H1 (cell line): ENCODE measurements at regions not wholly inside any gene's neighbourhood (a gene's known extent, or its start where the extent isn't known, plus 50 kb on each side); places are given as distances from the start of the nearest gene placed in this dataset.

Source experiments
- CTCF ChIA-PET: fragments of 300-600 bp; sonication (Branson Sonifier 250); formaldehyde crosslinking; loops from one replicate; lab custom pipeline; 2021; ENCODE audit not compliant: partially characterized antibody; lab: Charles Lee
- POLR2A ChIA-PET: fragments of 300-600 bp; sonication (Branson Sonifier 250); formaldehyde crosslinking; loops from one replicate; lab custom pipeline; 2021; ENCODE audit warnings: inconsistent platforms; ENCODE audit not compliant: partially characterized antibody; lab: Charles Lee
- DNase-seq, 2 experiments: peaks; one replicate each; pipeline versions ENCODE4 v3.0.0 to v3.0.0-alpha.2; 2010 to 2022; ENCODE audit warnings: low spot score in 2 of 2, low read depth in 1 of 2, mixed read lengths in 1 of 2
- FAIRE-seq: peaks from 2 replicates; lab custom pipeline; 2011; peaks lifted over from hg19 to GRCh38; lab: Jason Lieb, UNC
- H2AFZ ChIP-seq: 2 replicates; pipeline ENCODE4 v1.8.1; 2012; ENCODE audit warnings: low read length, inconsistent platforms
- H2AK5ac ChIP-seq: 2 replicates; pipeline ENCODE4 v1.6.1; 2013; ENCODE audit warnings: low read depth, low read length
- H2BK120ac ChIP-seq: replicated peaks from 2 replicates; pipeline ENCODE3; 2013; ENCODE audit warnings: low read depth, low read length, inconsistent platforms
- H2BK12ac ChIP-seq: 2 replicates; pipeline ENCODE4 v1.6.1; 2013; ENCODE audit warnings: low read depth, low read length
- H2BK15ac ChIP-seq: 2 replicates; pipeline ENCODE4 v1.6.1; 2013; ENCODE audit warnings: low read length
- H2BK20ac ChIP-seq: 2 replicates; pipeline ENCODE4 v1.6.1; 2013; ENCODE audit warnings: low read length
- H2BK5ac ChIP-seq: 2 replicates; pipeline ENCODE4 v1.6.1; 2013; ENCODE audit warnings: low read depth, low read length
- H3K14ac ChIP-seq: 2 replicates; pipeline ENCODE4 v1.6.1; 2013; ENCODE audit warnings: inconsistent platforms; ENCODE audit not compliant: insufficient read length
- H3K18ac ChIP-seq: 2 replicates; pipeline ENCODE4 v1.6.1; 2013; ENCODE audit warnings: low read length; ENCODE audit errors: extremely low read depth
- H3K23ac ChIP-seq: 2 replicates; pipeline ENCODE4 v1.6.1; 2013; ENCODE audit warnings: inconsistent platforms; ENCODE audit not compliant: insufficient read length
- H3K23me2 ChIP-seq: 2 replicates; pipeline ENCODE4 v1.6.1; 2013; ENCODE audit warnings: low read depth, low read length
- H3K27ac ChIP-seq: 2 replicates; pipeline ENCODE4 v1.6.1; 2011; ENCODE audit warnings: low read depth, low read length, inconsistent platforms
- H3K27me3 ChIP-seq, 4 experiments: replicated peaks in 1 of 4; 1 replicate in 1 of 4; 2 replicates in 3 of 4; pipeline versions ENCODE4 v1.6.1 to v1.8.1; 2011 to 2013; ENCODE audit warnings: low read length in 3 of 4, mild to moderate bottlenecking in 3 of 4, inconsistent platforms in 2 of 4, mixed read lengths in 2 of 4, moderate library complexity in 1 of 4; ENCODE audit not compliant: control insufficient read depth in 3 of 4, insufficient read depth in 3 of 4; ENCODE audit errors: extremely low read depth in 1 of 4
- H3K36me3 ChIP-seq, 4 experiments: 2 replicates each; pipeline versions ENCODE4 v1.6.1 to v1.8.1; 2011 to 2013; ENCODE audit warnings: mild to moderate bottlenecking in 4 of 4, low read length in 3 of 4, moderate library complexity in 2 of 4, control low read depth in 1 of 4, inconsistent platforms in 1 of 4; ENCODE audit not compliant: insufficient read depth in 4 of 4, control insufficient read depth in 2 of 4
- H3K4ac ChIP-seq: replicated peaks from 2 replicates; pipeline ENCODE3; 2013; ENCODE audit warnings: low read length, low read depth, mixed read lengths, inconsistent platforms; ENCODE audit not compliant: insufficient read length
- H3K4me1 ChIP-seq, 4 experiments: replicated peaks in 1 of 4; 1 replicate in 1 of 4; 2 replicates in 3 of 4; pipeline versions ENCODE4 v1.6.1 to v1.8.1; 2011 to 2013; ENCODE audit warnings: low read length in 3 of 4, inconsistent platforms in 2 of 4, mixed read lengths in 1 of 4; ENCODE audit not compliant: insufficient read depth in 4 of 4, control insufficient read depth in 3 of 4
- H3K4me2 ChIP-seq, 2 experiments: 2 replicates each; pipeline versions ENCODE4 v1.6.1 to v1.8.1; 2011 to 2013; ENCODE audit warnings: low read depth in 2 of 2, low read length in 2 of 2, control low read depth in 1 of 2, inconsistent platforms in 1 of 2, mild to moderate bottlenecking in 1 of 2; ENCODE audit not compliant: insufficient read depth in 1 of 2
- H3K4me3 ChIP-seq, 4 experiments: fragments of 200-600, 300-600 bp in 1 of 4; sonication (generic), shearing (Covaris generic), sonication (Bioruptor Twin) in 1 of 4; 2 replicates each; pipeline versions ENCODE4 v1.5.1 to v1.8.1; 2011 to 2016; ENCODE audit warnings: low read length in 4 of 4, low read depth in 3 of 4, control low read depth in 2 of 4, inconsistent platforms in 2 of 4, mild to moderate bottlenecking in 2 of 4, mixed read lengths in 1 of 4, moderate library complexity in 1 of 4; ENCODE audit not compliant: insufficient read depth in 2 of 4; ENCODE audit errors: extremely low read depth in 1 of 4
- H3K56ac ChIP-seq: replicated peaks from 2 replicates; pipeline ENCODE3; 2013; ENCODE audit warnings: low read depth, mild to moderate bottlenecking, mixed read lengths, low read length, inconsistent platforms; ENCODE audit not compliant: insufficient read length
- H3K79me1 ChIP-seq: 2 replicates; pipeline ENCODE4 v1.6.1; 2013; ENCODE audit warnings: low read depth, low read length, control low read depth
- H3K79me2 ChIP-seq, 2 experiments: 2 replicates each; pipeline versions ENCODE4 v1.6.1 to v1.8.1; 2012 to 2013; ENCODE audit warnings: low read length in 2 of 2, mild to moderate bottlenecking in 2 of 2, inconsistent platforms in 1 of 2; ENCODE audit not compliant: insufficient read depth in 2 of 2, control insufficient read depth in 1 of 2
- H3K9ac ChIP-seq, 4 experiments: replicated peaks in 1 of 4; 1 replicate in 1 of 4; 2 replicates in 3 of 4; pipeline versions ENCODE4 v1.6.1 to v1.8.1; 2011 to 2013; ENCODE audit warnings: low read depth in 3 of 4, low read length in 3 of 4, control low read depth in 2 of 4, mild to moderate bottlenecking in 2 of 4, moderate library complexity in 2 of 4, inconsistent platforms in 1 of 4; ENCODE audit errors: extremely low read depth in 1 of 4
- H3K9me3 ChIP-seq, 2 experiments: 2 replicates each; pipeline versions ENCODE4 v1.6.1 to v1.8.1; 2012 to 2013; ENCODE audit warnings: mild to moderate bottlenecking in 2 of 2, moderate library complexity in 2 of 2, control low read depth in 1 of 2, inconsistent platforms in 1 of 2, low read depth in 1 of 2, low read length in 1 of 2, mixed read lengths in 1 of 2; ENCODE audit not compliant: insufficient read depth in 2 of 2
- H4K20me1 ChIP-seq, 2 experiments: replicated peaks in 1 of 2; 2 replicates each; pipeline versions ENCODE3 to v1.8.1; 2011 to 2013; ENCODE audit warnings: inconsistent platforms in 2 of 2, low read length in 2 of 2, mild to moderate bottlenecking in 1 of 2; ENCODE audit not compliant: insufficient read depth in 2 of 2, control insufficient read depth in 1 of 2
- H4K5ac ChIP-seq: 2 replicates; pipeline ENCODE4 v1.6.1; 2013; ENCODE audit warnings: low read length, low read depth, mixed read lengths, inconsistent platforms; ENCODE audit not compliant: insufficient read length
- H4K8ac ChIP-seq: 2 replicates; pipeline ENCODE4 v1.8.0; 2013; ENCODE audit warnings: mild to moderate bottlenecking, moderate library complexity, low read length, inconsistent platforms; ENCODE audit not compliant: insufficient read depth; ENCODE audit errors: extremely low read depth
- H4K91ac ChIP-seq: replicated peaks from 2 replicates; pipeline ENCODE3; 2013; ENCODE audit warnings: low read length, mixed read lengths, inconsistent platforms; ENCODE audit not compliant: insufficient read length
- BACH1 ChIP-seq: IDR thresholded peaks from 2 replicates; pipeline ENCODE4 v1.6.1; 2012; ENCODE audit warnings: low read length, improper control_type of control experiment
- EZH2 ChIP-seq: fragments of 200-600 bp; sonication (generic); IDR thresholded peaks from 2 replicates; pipeline ENCODE4 v1.7.1; 2012; ENCODE audit warnings: low read depth, mild to moderate bottlenecking, moderate library complexity, low read length, inconsistent platforms; ENCODE audit not compliant: severe bottlenecking
- JUND ChIP-seq: IDR thresholded peaks from 2 replicates; pipeline ENCODE4 v1.6.1; 2011; ENCODE audit warnings: mild to moderate bottlenecking, improper control_type of control experiment, low read length
- RFX5 ChIP-seq: IDR thresholded peaks from 2 replicates; pipeline ENCODE4 v1.6.1; 2011; ENCODE audit warnings: low read depth, low read length, improper control_type of control experiment, borderline replicate concordance
- SAP30 ChIP-seq: fragments of 300-600 bp; sonication (generic); IDR thresholded peaks from 2 replicates; pipeline ENCODE4 v1.7.1; 2012; ENCODE audit warnings: low read length, moderate library complexity, mild to moderate bottlenecking, inconsistent platforms; ENCODE audit not compliant: insufficient read depth, insufficient replicate concordance
- SUZ12 ChIP-seq: fragments of 200-600 bp; sonication (generic); IDR thresholded peaks from 2 replicates; pipeline ENCODE4 v1.6.1; 2012; ENCODE audit warnings: mild to moderate bottlenecking, inconsistent platforms, low read length, moderate library complexity, mixed read lengths
- TEAD4 ChIP-seq: IDR thresholded peaks from 2 replicates; pipeline ENCODE4 v1.6.1; 2012; ENCODE audit warnings: low read depth, low read length, inconsistent platforms, mixed read lengths
- WGBS, 2 experiments: shearing (Covaris generic) in 1 of 2; methylation state at CpG; one replicate each; pipeline versions ENCODE4 v1.1.6 to v1.1.7; 2013 to 2015; ENCODE audit warnings: low lambda C conversion rate in 2 of 2, mixed read lengths in 2 of 2, inconsistent platforms in 1 of 2, low coverage in 1 of 2, missing lambda C conversion rate in 1 of 2; ENCODE audit not compliant: insufficient replicate concordance in 2 of 2, insufficient coverage in 1 of 2, insufficient read length in 1 of 2; ENCODE audit errors: extremely low coverage in 1 of 2, missing lambda C conversion rate in 1 of 2; 5-methylcytosine and 5-hydroxymethylcytosine counted together

DNA sequence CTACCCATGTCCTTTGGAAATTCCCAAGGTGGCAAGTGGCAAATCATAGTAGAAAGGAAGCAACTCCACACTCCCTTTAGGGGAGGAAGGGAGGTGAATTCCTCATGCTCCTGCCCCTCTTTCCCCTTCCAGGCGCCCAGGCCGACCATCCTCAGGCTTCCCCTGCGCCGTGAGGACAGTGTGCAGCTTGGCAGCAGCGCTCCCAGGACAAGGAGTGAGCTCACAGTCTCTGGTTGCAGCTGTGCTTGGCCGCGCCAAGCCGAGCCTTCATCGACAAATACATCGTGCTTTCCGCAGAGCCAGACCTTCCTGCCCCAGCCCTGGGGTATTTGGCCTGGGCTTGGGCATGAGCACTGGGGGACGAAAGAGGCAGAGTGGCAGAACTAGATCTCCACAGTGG, 112.6 kb downstream of the ENGASE start:
- no peak overlapping the region for H2AFZ ChIP-seq
- no peak overlapping the region for H4K91ac ChIP-seq
- H3K27me3 ChIP-seq: peaks cover 3 to 24% (median 17%) of the 10 kb centered on the region in 4 experiments
- H2BK5ac ChIP-seq: 0 out of 2 replicates have a peak overlapping the region, but pooled peaks have one; percentile 10
- ChIA-PET POLR2A (interaction anchor here (0.7 to 2.7 kb wide), 4 partner anchors 23 to 204 kb away, joined by 3 to 9 read pairs (median 4); no protein-coding TSS in a partner anchor), CTCF (interaction anchor here (0.6 to 9.4 kb wide), 34 partner anchors 10 to 742 kb away, joined by 3 to 272 read pairs (median 4); no protein-coding TSS in a partner anchor)
- no peak for FAIRE-seq
- no peaks in the 10 kb centered on the region for H3K9me3 ChIP-seq
- H3K4me1 ChIP-seq: peaks cover 7 to 33% (median 20%) of the 10 kb centered on the region in 4 experiments
- TF ChIP-seq RFX5 (no peak), BACH1 (no peak), SUZ12 (no peak), JUND (no peak), EZH2 (no peak), TEAD4 (no peak), SAP30 (no peak)
- H2BK15ac ChIP-seq: no peak overlapping the region
- no peak overlapping the region for H3K4ac ChIP-seq
- H3K14ac ChIP-seq: no peak overlapping the region
- H3K79me1 ChIP-seq: no peaks in the 10 kb centered on the region; the same call in 1 of the 2 replicates
- no peak overlapping the region for H3K18ac ChIP-seq
- H4K5ac ChIP-seq: no peak overlapping the region
- peaks cover 5% of the 10 kb centered on the region for H3K23me2 ChIP-seq
- H3K27ac ChIP-seq: no peak overlapping the region
- no peak overlapping the region for H4K8ac ChIP-seq
- H3K56ac ChIP-seq: no peak overlapping the region
- no peak for DNase-seq
- no peaks in the 10 kb centered on the region for H3K36me3 ChIP-seq
- peak overlapping the region; percentile 72; the same call in 1 of the 2 replicates for H2AK5ac ChIP-seq
- H2BK12ac ChIP-seq: peak overlapping the region; percentile 60; the same call in 1 of the 2 replicates
- H2BK120ac ChIP-seq: no peak overlapping the region
- no peak overlapping the region for H3K4me2 ChIP-seq
- 81% methylated on average over 11 of the region's 12 CpGs; no CpG with 5 or more reads in 1 of the 2 experiments for WGBS, 2 experiments
- H4K20me1 ChIP-seq: peaks cover 0 to 2% of the 10 kb centered on the region in 2 experiments
- no peak overlapping the region for H3K4me3 ChIP-seq
- no peaks in the 10 kb centered on the region for H3K79me2 ChIP-seq
- no peak overlapping the region for H3K9ac ChIP-seq
- peak overlapping the region; percentile 0; the same call in 1 of the 2 replicates for H2BK20ac ChIP-seq
- no peak overlapping the region for H3K23ac ChIP-seq
